HG03354 (cell line): ENCODE measurements at regions not wholly inside any gene's neighbourhood (a gene's known extent, or its start where the extent isn't known, plus 50 kb on each side); places are given as distances from the start of the nearest gene placed in this dataset.
A peak's percentile ranks its signal among the peaks of the same experiment; 100 is the strongest.

Source experiments
- ATAC-seq: cut with Tn5 transposase; IDR thresholded peaks from one replicate; pipeline ENCODE4 v1.9.1; 2021; ENCODE audit warnings: mild to moderate bottlenecking; ENCODE audit not compliant: unreplicated experiment, poor library complexity, severe bottlenecking

GRCh38 chr5:34522599-34523386 is 133.3 kb upstream of the RAI14 start:
- peak; percentile 86 for ATAC-seq

- ATAC-seq: no peak
Observed at GRCh38 chr5:34523387-34523726, 132.8 kb upstream of the RAI14 start.

- ATAC-seq: no peak
Observed at GRCh38 chr5:34524123-34524522, 132.0 kb upstream of the RAI14 start.

GRCh38 chr5:34525761-34526160 is 130.4 kb upstream of the RAI14 start:
- no peak for ATAC-seq

- no peak for ATAC-seq
Observed at GRCh38 chr5:34526682-34527305, 129.3 kb upstream of the RAI14 start.

GRCh38 chr5:34529581-34530331 is 126.4 kb upstream of the RAI14 start:
- ATAC-seq: no peak

- no peak for ATAC-seq
Observed at GRCh38 chr5:34530637-34531036, 125.5 kb upstream of the RAI14 start.

- no peak for ATAC-seq
Observed at GRCh38 chr5:34531751-34532360, 124.3 kb upstream of the RAI14 start.

GRCh38 chr5:34533582-34534522 is 122.3 kb upstream of the RAI14 start:
- ATAC-seq: peak; percentile 94

- ATAC-seq: no peak
Observed at GRCh38 chr5:34534523-34535103, 121.5 kb upstream of the RAI14 start.

GRCh38 chr5:34535433-34535832 is 120.7 kb upstream of the RAI14 start:
- no peak for ATAC-seq

- ATAC-seq: no peak
Observed at GRCh38 chr5:34535944-34536623, 120.0 kb upstream of the RAI14 start.

GRCh38 chr5:34536699-34537098 is 119.4 kb upstream of the RAI14 start:
- no peak for ATAC-seq

GRCh38 chr5:34538026-34538672 is 118.0 kb upstream of the RAI14 start:
- ATAC-seq: no peak

- ATAC-seq: no peak
Observed at GRCh38 chr5:34539183-34539582, 116.9 kb upstream of the RAI14 start.

- ATAC-seq: no peak
Observed at GRCh38 chr5:34541067-34541466, 115.1 kb upstream of the RAI14 start.

- ATAC-seq: no peak
Observed at GRCh38 chr5:34542818-34543217, 113.3 kb upstream of the RAI14 start.

GRCh38 chr5:34543687-34544086 is 112.4 kb upstream of the RAI14 start:
- no peak for ATAC-seq
